ENCODE measurements at regions not wholly inside any gene's neighbourhood (a gene's known extent, or its start where the extent isn't known, plus 50 kb on each side); places are given as distances from the start of the nearest gene placed in this dataset.

DNA sequence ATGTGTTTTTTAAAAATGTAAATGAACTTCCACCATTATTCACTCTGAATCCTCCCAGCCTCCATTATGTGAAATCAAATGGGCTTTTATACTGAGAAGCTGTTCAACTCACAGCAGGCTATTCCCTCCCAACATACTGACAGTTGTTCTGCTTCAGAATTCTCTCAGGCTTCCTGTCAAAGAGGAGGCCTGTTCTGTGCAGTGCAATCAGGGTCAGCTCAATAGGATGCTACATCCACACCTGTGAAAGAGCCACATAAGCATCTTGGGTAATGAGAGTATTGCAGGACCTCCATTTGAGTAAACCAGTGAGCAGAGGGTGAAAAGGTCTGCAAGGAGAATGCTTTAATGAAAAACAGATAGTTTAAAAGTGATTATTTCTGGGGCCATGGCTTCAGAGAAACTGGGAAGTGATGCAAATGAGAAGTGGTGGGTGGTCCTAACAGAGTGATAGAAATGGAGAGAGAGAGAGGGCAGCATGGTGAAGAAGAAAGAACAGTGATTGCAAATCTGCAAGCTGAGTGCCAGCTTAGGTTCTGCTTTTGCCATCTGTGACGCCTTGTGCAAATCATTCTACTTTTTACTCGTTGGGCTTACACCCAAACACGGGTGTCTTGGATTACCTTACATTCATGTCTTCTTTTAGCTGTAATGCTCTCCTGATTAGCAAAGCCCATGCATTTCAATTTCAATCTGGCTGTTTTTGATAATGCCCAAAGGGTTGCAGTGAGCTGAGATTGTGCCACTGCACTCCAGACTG lies 202.5 kb upstream of the NMUR2 start:
- no peak for ATAC-seq
- H3K4me1 ChIP-seq (ENCODE audit: insufficient read depth, low read length), result no peaks in the 10 kb centered on the region
- CTCF ChIA-PET, result interaction anchor here (0.6 kb wide), 1 partner anchor 321 kb away, joined by 3 read pairs; no protein-coding TSS in a partner anchor
- no peaks in the 10 kb centered on the region for H3K27me3 ChIP-seq (ENCODE audit: low read length)
- no peak overlapping the region for H3K27ac ChIP-seq (ENCODE audit: low read length)
- H2AFZ ChIP-seq (ENCODE audit: low read length), result no peak overlapping the region
- no peaks in the 10 kb centered on the region for H3K9me2 ChIP-seq (replicated peaks; ENCODE audit: low read length)
- no peak overlapping the region for H3K4me3 ChIP-seq (ENCODE audit: low read length)
- H3K79me2 ChIP-seq (ENCODE audit: low read length), result no peaks in the 10 kb centered on the region
- no peak overlapping the region for H3K4me2 ChIP-seq (ENCODE audit: low read length)
- no peaks in the 10 kb centered on the region for H4K20me1 ChIP-seq (ENCODE audit: low read length)
- no peak for TF ChIP-seq EZH2phosphoT487 (IDR thresholded peaks at IDR 0.05; ENCODE audit: borderline replicate concordance, low read length)
- no peak for TF ChIP-seq CTCF (conservative IDR thresholded peaks at IDR 0.05; ENCODE audit: low read depth, low read length)
- no peak for TF ChIP-seq EZH2 (IDR thresholded peaks at IDR 0.05; ENCODE audit: low read length, unreplicated experiment)
- DNase-seq, result no peak
- BruUV-seq (replicated peaks), result no TSS peak
- intact Hi-C loops (cut with micrococcal nuclease), result no loop called here
- H3F3A ChIP-seq (ENCODE audit: low read length, unreplicated experiment), result no peaks in the 10 kb centered on the region
- H3K36me3 ChIP-seq (ENCODE audit: low read depth, low read length), result no peaks in the 10 kb centered on the region
- H3K9me3 ChIP-seq (ENCODE audit: low read length), result 0 out of 2 replicates have a peak, but pooled peaks cover 2% of the 10 kb centered on the region
- no peak overlapping the region for H3K9ac ChIP-seq (ENCODE audit: low read length)
- POLR2A ChIA-PET (ENCODE audit: unreplicated experiment), result no interaction called here

GRCh38 chr5:152608458-152608857 lies 203.4 kb upstream of the NMUR2 start:
- no peak overlapping the region for H3K4me2 ChIP-seq (ENCODE audit: low read length)
- H3K9me2 ChIP-seq (replicated peaks; ENCODE audit: low read length), result no peaks in the 10 kb centered on the region
- no peak for TF ChIP-seq EZH2phosphoT487 (IDR thresholded peaks at IDR 0.05; ENCODE audit: borderline replicate concordance, low read length)
- no peak for TF ChIP-seq CTCF (conservative IDR thresholded peaks at IDR 0.05; ENCODE audit: low read depth, low read length)
- TF ChIP-seq EZH2 (IDR thresholded peaks at IDR 0.05; ENCODE audit: low read length, unreplicated experiment), result no peak
- DNase-seq (no peak), ATAC-seq (no peak)
- H3K27me3 ChIP-seq (ENCODE audit: low read length), result no peaks in the 10 kb centered on the region
- no peaks in the 10 kb centered on the region for H3K79me2 ChIP-seq (ENCODE audit: low read length)
- no peak overlapping the region for H3K9ac ChIP-seq (ENCODE audit: low read length)
- H3K27ac ChIP-seq (ENCODE audit: low read length), result no peak overlapping the region
- no TSS peak for BruUV-seq (replicated peaks)
- intact Hi-C loops (cut with micrococcal nuclease), result no loop called here
- no peaks in the 10 kb centered on the region for H3F3A ChIP-seq (ENCODE audit: low read length, unreplicated experiment)
- 0 out of 2 replicates have a peak, but pooled peaks cover 4% of the 10 kb centered on the region for H3K9me3 ChIP-seq (ENCODE audit: low read length)
- H3K36me3 ChIP-seq (ENCODE audit: low read depth, low read length), result no peaks in the 10 kb centered on the region
- ChIA-PET POLR2A (ENCODE audit: unreplicated experiment) (no interaction called here), CTCF (interaction anchor here (0.6 kb wide), 1 partner anchor 320 kb away, joined by 3 read pairs; no protein-coding TSS in a partner anchor)
- H3K4me1 ChIP-seq (ENCODE audit: insufficient read depth, low read length), result no peaks in the 10 kb centered on the region
- no peaks in the 10 kb centered on the region for H4K20me1 ChIP-seq (ENCODE audit: low read length)
- no peak overlapping the region for H3K4me3 ChIP-seq (ENCODE audit: low read length)
- no peak overlapping the region for H2AFZ ChIP-seq (ENCODE audit: low read length)

GRCh38 chr5:152619756-152620155 lies 214.7 kb upstream of the NMUR2 start:
- no peak overlapping the region for H3K4me2 ChIP-seq (ENCODE audit: low read length)
- H2AFZ ChIP-seq (ENCODE audit: low read length), result no peak overlapping the region
- no peaks in the 10 kb centered on the region for H4K20me1 ChIP-seq (ENCODE audit: low read length)
- POLR2A ChIA-PET (ENCODE audit: unreplicated experiment), result no interaction called here
- H3K27ac ChIP-seq (ENCODE audit: low read length), result no peak overlapping the region
- DNase-seq (no peak), ATAC-seq (no peak)
- H3K9ac ChIP-seq (ENCODE audit: low read length), result no peak overlapping the region
- H3K9me3 ChIP-seq (ENCODE audit: low read length), result no peaks in the 10 kb centered on the region
- CTCF ChIA-PET, result no interaction called here
- H3K4me1 ChIP-seq (ENCODE audit: insufficient read depth, low read length), result no peaks in the 10 kb centered on the region
- no peaks in the 10 kb centered on the region for H3F3A ChIP-seq (ENCODE audit: low read length, unreplicated experiment)
- no peak overlapping the region for H3K4me3 ChIP-seq (ENCODE audit: low read length)
- no peaks in the 10 kb centered on the region for H3K79me2 ChIP-seq (ENCODE audit: low read length)
- H3K27me3 ChIP-seq (ENCODE audit: low read length), result no peaks in the 10 kb centered on the region
- H3K9me2 ChIP-seq (replicated peaks; ENCODE audit: low read length), result no peaks in the 10 kb centered on the region
- BruUV-seq (replicated peaks), result no TSS peak
- intact Hi-C loops (cut with micrococcal nuclease), result no loop called here
- TF ChIP-seq CTCF (conservative IDR thresholded peaks at IDR 0.05; ENCODE audit: low read depth, low read length) (no peak), EZH2 (IDR thresholded peaks at IDR 0.05; ENCODE audit: low read length, unreplicated experiment) (no peak), EZH2phosphoT487 (IDR thresholded peaks at IDR 0.05; ENCODE audit: borderline replicate concordance, low read length) (no peak)
- H3K36me3 ChIP-seq (ENCODE audit: low read depth, low read length), result no peaks in the 10 kb centered on the region
